ENCODE measurements at regions not wholly inside any gene's neighbourhood (a gene's known extent, or its start where the extent isn't known, plus 50 kb on each side); places are given as distances from the start of the nearest gene placed in this dataset.

DNA sequence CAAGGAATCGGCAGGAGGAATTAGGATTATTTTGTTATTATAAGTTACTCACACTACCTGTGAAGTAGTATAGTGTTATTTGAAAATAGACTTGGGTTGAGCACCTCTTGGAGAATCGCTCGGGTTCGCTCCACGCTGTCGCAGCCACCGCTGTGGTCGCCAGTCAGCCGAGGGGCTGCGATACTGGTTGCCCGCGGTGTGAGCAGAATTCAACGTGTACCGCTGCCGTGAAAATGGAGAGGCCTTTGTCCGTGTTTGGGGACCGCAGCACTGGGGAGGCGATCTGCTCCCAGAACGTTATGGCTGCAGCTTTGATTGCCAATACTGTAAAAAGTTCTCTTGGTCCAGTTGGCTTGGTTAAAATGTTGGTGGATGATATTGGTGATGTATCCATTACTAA lies 117.2 kb downstream of the C7orf25 start:
- TF ChIP-seq, protein P1, sequence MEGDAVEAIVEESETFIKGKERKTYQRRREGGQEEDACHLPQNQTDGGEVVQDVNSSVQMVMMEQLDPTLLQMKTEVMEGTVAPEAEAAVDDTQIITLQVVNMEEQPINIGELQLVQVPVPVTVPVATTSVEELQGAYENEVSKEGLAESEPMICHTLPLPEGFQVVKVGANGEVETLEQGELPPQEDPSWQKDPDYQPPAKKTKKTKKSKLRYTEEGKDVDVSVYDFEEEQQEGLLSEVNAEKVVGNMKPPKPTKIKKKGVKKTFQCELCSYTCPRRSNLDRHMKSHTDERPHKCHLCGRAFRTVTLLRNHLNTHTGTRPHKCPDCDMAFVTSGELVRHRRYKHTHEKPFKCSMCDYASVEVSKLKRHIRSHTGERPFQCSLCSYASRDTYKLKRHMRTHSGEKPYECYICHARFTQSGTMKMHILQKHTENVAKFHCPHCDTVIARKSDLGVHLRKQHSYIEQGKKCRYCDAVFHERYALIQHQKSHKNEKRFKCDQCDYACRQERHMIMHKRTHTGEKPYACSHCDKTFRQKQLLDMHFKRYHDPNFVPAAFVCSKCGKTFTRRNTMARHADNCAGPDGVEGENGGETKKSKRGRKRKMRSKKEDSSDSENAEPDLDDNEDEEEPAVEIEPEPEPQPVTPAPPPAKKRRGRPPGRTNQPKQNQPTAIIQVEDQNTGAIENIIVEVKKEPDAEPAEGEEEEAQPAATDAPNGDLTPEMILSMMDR (IDR thresholded peaks at IDR 0.05) = no peak
- TF ChIP-seq POLR2A (IDR thresholded peaks at IDR 0.05) (no peak), EP300 (IDR thresholded peaks at IDR 0.05) (no peak), POLR2AphosphoS5 (IDR thresholded peaks at IDR 0.05) (no peak)

All from suprapubic skin (tissue), 4 donors.